SK-N-SH (cell line): ENCODE measurements at regions not wholly inside any gene's neighbourhood (a gene's known extent, or its start where the extent isn't known, plus 50 kb on each side); places are given as distances from the start of the nearest gene placed in this dataset.

Source experiments
- CTCF ChIA-PET: fragments of 300-600, 350-600 bp; formaldehyde crosslinking; extraction: SDS; loops from one replicate; lab custom pipeline; 2021; lab: Yijun Ruan, JAX
- POLR2A ChIA-PET: fragments of 350-600 bp; sonication (Branson Sonifier 250); formaldehyde crosslinking; extraction: SDS; loops from one replicate; lab custom pipeline; 2020; ENCODE audit warnings: antibody characterized with exemption, inconsistent platforms; lab: Yijun Ruan, JAX
- DNase-seq: peaks from one replicate; pipeline ENCODE4 v3.0.0; 2012
- H2AFZ ChIP-seq: fragments of 200-600 bp; sonication (generic); 2 replicates; pipeline ENCODE4 v1.8.1; 2016; ENCODE audit warnings: antibody characterized with exemption, mild to moderate bottlenecking, low read depth
- H3F3A ChIP-seq: fragments of 200-600 bp; sonication (generic); replicated peaks from 2 replicates; pipeline ENCODE3; 2016; ENCODE audit warnings: antibody characterized with exemption, mild to moderate bottlenecking; ENCODE audit not compliant: insufficient read depth
- H3K27ac ChIP-seq, 2 experiments: fragments of 200-500 bp in 1 of 2; fragments of 200-600 bp in 1 of 2; sonication (Bioruptor generic) in 1 of 2; sonication (generic), shearing (Covaris generic) in 1 of 2; 2 replicates each; pipeline versions ENCODE4 v1.5.1 to v1.6.1; 2014 to 2016; ENCODE audit warnings: low read depth in 2 of 2, inconsistent platforms in 1 of 2, low read length in 1 of 2, mild to moderate bottlenecking in 1 of 2, mixed read lengths in 1 of 2
- H3K27me3 ChIP-seq: fragments of 200-600 bp; sonication (generic), shearing (Covaris generic); 2 replicates; pipeline ENCODE4 v1.6.1; 2016; ENCODE audit warnings: mixed run types; ENCODE audit not compliant: insufficient read depth
- H3K36me3 ChIP-seq, 2 experiments: fragments of 200-500 bp in 1 of 2; fragments of 200-600 bp in 1 of 2; sonication (Bioruptor generic) in 1 of 2; sonication (generic) in 1 of 2; replicated peaks in 1 of 2; 2 replicates each; pipeline versions ENCODE3 to v1.5.1; 2014 to 2016; ENCODE audit warnings: low read length in 1 of 2, mild to moderate bottlenecking in 1 of 2; ENCODE audit not compliant: insufficient read depth in 2 of 2, control insufficient read depth in 1 of 2
- H3K4me1 ChIP-seq, 2 experiments: fragments of 200-500 bp in 1 of 2; fragments of 200-600 bp in 1 of 2; sonication (Bioruptor generic) in 1 of 2; sonication (generic), shearing (Covaris generic) in 1 of 2; 2 replicates each; pipeline versions ENCODE4 v1.5.1 to v1.6.1; 2014 to 2016; ENCODE audit warnings: low read depth in 1 of 2, low read length in 1 of 2, mixed run types in 1 of 2; ENCODE audit not compliant: insufficient read depth in 2 of 2, control insufficient read depth in 1 of 2
- H3K4me2 ChIP-seq: fragments of 200-600 bp; sonication (generic), shearing (Covaris generic); 2 replicates; pipeline ENCODE4 v1.6.1; 2017; ENCODE audit warnings: mixed run types
- H3K4me3 ChIP-seq, 2 experiments: fragments of 200-500 bp in 1 of 2; fragments of 200-600 bp in 1 of 2; sonication (Bioruptor generic) in 1 of 2; sonication (generic), shearing (Covaris generic) in 1 of 2; 2 replicates each; pipeline versions ENCODE4 v1.5.1 to v1.8.1; 2014 to 2016; ENCODE audit warnings: low read depth in 2 of 2, inconsistent platforms in 1 of 2, low read length in 1 of 2, mild to moderate bottlenecking in 1 of 2, mixed read lengths in 1 of 2, moderate library complexity in 1 of 2
- H3K79me2 ChIP-seq: fragments of 200-600 bp; sonication (generic); 2 replicates; pipeline ENCODE4 v1.8.1; 2017; ENCODE audit warnings: mild to moderate bottlenecking; ENCODE audit not compliant: insufficient read depth
- H3K9ac ChIP-seq: fragments of 200-600 bp; sonication (generic); 2 replicates; pipeline ENCODE4 v1.6.1; 2017; ENCODE audit warnings: mixed run types
- H3K9me2 ChIP-seq: fragments of 200-600 bp; sonication (generic); 2 replicates; pipeline ENCODE4 v1.6.1; 2017; ENCODE audit warnings: mixed run types
- H3K9me3 ChIP-seq: fragments of 200-600 bp; sonication (generic); 2 replicates; pipeline ENCODE4 v1.6.1; 2017; ENCODE audit warnings: mixed run types, mild to moderate bottlenecking, moderate library complexity
- H4K20me1 ChIP-seq: fragments of 200-600 bp; sonication (generic); 2 replicates; pipeline ENCODE4 v1.6.1; 2017; ENCODE audit warnings: mild to moderate bottlenecking, mixed run types; ENCODE audit not compliant: insufficient read depth
- EP300 ChIP-seq, 2 experiments: IDR thresholded peaks; 2 replicates each; pipeline versions ENCODE4 v1.4.0 to v1.6.1; 2012; ENCODE audit warnings: borderline replicate concordance in 1 of 2, low read depth in 1 of 2, low read length in 1 of 2
- EZH2phosphoT487 ChIP-seq: fragments of 200-600 bp; sonication (generic); IDR thresholded peaks from 2 replicates; pipeline ENCODE4 v1.6.1; 2017; ENCODE audit warnings: low read depth, mixed run types, mild to moderate bottlenecking, antibody characterized with exemption, moderate library complexity, borderline replicate concordance
- FOXJ3 ChIP-seq: sonication (generic); formaldehyde crosslinking; IDR thresholded peaks from 2 replicates; pipeline ENCODE4 v1.5.1; 2020; ENCODE audit warnings: mild to moderate bottlenecking, missing genetic modification reagents
- GABPA ChIP-seq: IDR thresholded peaks from 2 replicates; pipeline ENCODE4 v1.4.0; 2012; ENCODE audit warnings: low read depth, mild to moderate bottlenecking
- JUND ChIP-seq: IDR thresholded peaks from 2 replicates; pipeline ENCODE4 v1.4.0; 2012
- MXI1 ChIP-seq: IDR thresholded peaks from 2 replicates; pipeline ENCODE4 v1.6.1; 2012; ENCODE audit warnings: mild to moderate bottlenecking, low read depth, low read length, improper control_type of control experiment
- PBX3 ChIP-seq: IDR thresholded peaks from 2 replicates; pipeline ENCODE4; 2012
- POLR2AphosphoS5 ChIP-seq: IDR thresholded peaks from 2 replicates; pipeline ENCODE4 v1.6.1; 2012; ENCODE audit warnings: low read depth, low read length
- RAD21 ChIP-seq: IDR thresholded peaks from 2 replicates; pipeline ENCODE4 v1.6.1; 2012; ENCODE audit warnings: mild to moderate bottlenecking, low read length
- REST ChIP-seq: IDR thresholded peaks from 2 replicates; pipeline ENCODE4 v1.6.1; 2012; ENCODE audit warnings: mild to moderate bottlenecking, low read depth, low read length, moderate library complexity
- SIN3A ChIP-seq: IDR thresholded peaks from 2 replicates; pipeline ENCODE4 v1.6.1; 2012; ENCODE audit warnings: low read depth, mild to moderate bottlenecking, low read length, moderate library complexity, borderline replicate concordance
- SMC3 ChIP-seq: IDR thresholded peaks from 2 replicates; pipeline ENCODE4 v1.6.1; 2012; ENCODE audit warnings: low read depth, low read length, improper control_type of control experiment
- TAF1 ChIP-seq: IDR thresholded peaks from 2 replicates; pipeline ENCODE4 v1.6.1; 2012; ENCODE audit warnings: low read depth, mild to moderate bottlenecking, low read length, moderate library complexity, borderline replicate concordance
- YY1 ChIP-seq: IDR thresholded peaks from 2 replicates; pipeline ENCODE4 v1.4.0; 2012; ENCODE audit warnings: low read depth, mild to moderate bottlenecking
- ZBTB33 ChIP-seq: IDR thresholded peaks from 2 replicates; pipeline ENCODE4 v1.4.0; 2012; ENCODE audit warnings: low read depth, borderline replicate concordance
- WGBS: methylation state at CpG from one replicate; pipeline ENCODE4 v1.1.6; 2017; ENCODE audit warnings: low lambda C conversion rate; 5-methylcytosine and 5-hydroxymethylcytosine counted together
- TF ChIP-seq, protein P1 (sequence below): fragments of 200-600 bp; sonication (generic); IDR thresholded peaks from 2 replicates; pipeline ENCODE4 v1.6.1; 2017; ENCODE audit warnings: antibody characterized with exemption, mild to moderate bottlenecking, moderate library complexity
- TF ChIP-seq, protein P2 (sequence below): fragments of 150-350 bp; IDR thresholded peaks from 2 replicates; pipeline ENCODE4 v1.6.1; 2017; ENCODE audit warnings: antibody characterized with exemption, low read length, low read depth, borderline replicate concordance
- TF ChIP-seq, protein P3 (sequence below): IDR thresholded peaks from 2 replicates; pipeline ENCODE4 v1.4.0; 2012; ENCODE audit warnings: low read depth, borderline replicate concordance

GRCh38 chr4:97215409-97215941, 927.8 kb downstream of the STPG2 start:
- POLR2A ChIA-PET, result no interaction called here
- WGBS, result 38% methylated on average over 5 of the region's 5 CpGs
- no peaks in the 10 kb centered on the region for H3K36me3 ChIP-seq
- no peaks in the 10 kb centered on the region for H3K79me2 ChIP-seq
- no peaks in the 10 kb centered on the region for H3K9me2 ChIP-seq
- H4K20me1 ChIP-seq, result no peaks in the 10 kb centered on the region
- H2AFZ ChIP-seq, result no peak overlapping the region
- no peak for DNase-seq
- H3K9me3 ChIP-seq, result no peaks in the 10 kb centered on the region
- no peaks in the 10 kb centered on the region for H3K27me3 ChIP-seq
- H3K4me3 ChIP-seq, result no peak overlapping the region
- CTCF ChIA-PET, result interaction anchor here (1.0 kb wide), 1 partner anchor 513 kb away, joined by 4 read pairs; no protein-coding TSS in a partner anchor
- no peak overlapping the region for H3K27ac ChIP-seq
- H3K9ac ChIP-seq, result no peak overlapping the region
- no peak overlapping the region for H3K4me2 ChIP-seq
- H3K4me1 ChIP-seq, result no peaks in the 10 kb centered on the region
- TF ChIP-seq POLR2AphosphoS5 (no peak), GABPA (no peak), JUND (no peak), YY1 (no peak), ZBTB33 (no peak), MXI1 (no peak), PBX3 (no peak), SMC3 (no peak), REST (no peak), TAF1 (no peak), RAD21 (no peak), EP300 (IDR thresholded peaks at IDR 0.05; ENCODE audit: borderline replicate concordance in 1 of 2, low read depth in 1 of 2, low read length in 1 of 2) (no peak), FOXJ3 (CRISPR knock-in tag) (no peak), EZH2phosphoT487 (no peak), SIN3A (no peak)
- TF ChIP-seq, protein P1, sequence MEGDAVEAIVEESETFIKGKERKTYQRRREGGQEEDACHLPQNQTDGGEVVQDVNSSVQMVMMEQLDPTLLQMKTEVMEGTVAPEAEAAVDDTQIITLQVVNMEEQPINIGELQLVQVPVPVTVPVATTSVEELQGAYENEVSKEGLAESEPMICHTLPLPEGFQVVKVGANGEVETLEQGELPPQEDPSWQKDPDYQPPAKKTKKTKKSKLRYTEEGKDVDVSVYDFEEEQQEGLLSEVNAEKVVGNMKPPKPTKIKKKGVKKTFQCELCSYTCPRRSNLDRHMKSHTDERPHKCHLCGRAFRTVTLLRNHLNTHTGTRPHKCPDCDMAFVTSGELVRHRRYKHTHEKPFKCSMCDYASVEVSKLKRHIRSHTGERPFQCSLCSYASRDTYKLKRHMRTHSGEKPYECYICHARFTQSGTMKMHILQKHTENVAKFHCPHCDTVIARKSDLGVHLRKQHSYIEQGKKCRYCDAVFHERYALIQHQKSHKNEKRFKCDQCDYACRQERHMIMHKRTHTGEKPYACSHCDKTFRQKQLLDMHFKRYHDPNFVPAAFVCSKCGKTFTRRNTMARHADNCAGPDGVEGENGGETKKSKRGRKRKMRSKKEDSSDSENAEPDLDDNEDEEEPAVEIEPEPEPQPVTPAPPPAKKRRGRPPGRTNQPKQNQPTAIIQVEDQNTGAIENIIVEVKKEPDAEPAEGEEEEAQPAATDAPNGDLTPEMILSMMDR, result no peak
- TF ChIP-seq, protein P2, sequence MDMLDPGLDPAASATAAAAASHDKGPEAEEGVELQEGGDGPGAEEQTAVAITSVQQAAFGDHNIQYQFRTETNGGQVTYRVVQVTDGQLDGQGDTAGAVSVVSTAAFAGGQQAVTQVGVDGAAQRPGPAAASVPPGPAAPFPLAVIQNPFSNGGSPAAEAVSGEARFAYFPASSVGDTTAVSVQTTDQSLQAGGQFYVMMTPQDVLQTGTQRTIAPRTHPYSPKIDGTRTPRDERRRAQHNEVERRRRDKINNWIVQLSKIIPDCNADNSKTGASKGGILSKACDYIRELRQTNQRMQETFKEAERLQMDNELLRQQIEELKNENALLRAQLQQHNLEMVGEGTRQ, result no peak
- TF ChIP-seq, protein P3, sequence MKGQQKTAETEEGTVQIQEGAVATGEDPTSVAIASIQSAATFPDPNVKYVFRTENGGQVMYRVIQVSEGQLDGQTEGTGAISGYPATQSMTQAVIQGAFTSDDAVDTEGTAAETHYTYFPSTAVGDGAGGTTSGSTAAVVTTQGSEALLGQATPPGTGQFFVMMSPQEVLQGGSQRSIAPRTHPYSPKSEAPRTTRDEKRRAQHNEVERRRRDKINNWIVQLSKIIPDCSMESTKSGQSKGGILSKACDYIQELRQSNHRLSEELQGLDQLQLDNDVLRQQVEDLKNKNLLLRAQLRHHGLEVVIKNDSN, result no peak
- H3F3A ChIP-seq, result no peaks in the 10 kb centered on the region
